HL-60 (cell line): ENCODE measurements at regions not wholly inside any gene's neighbourhood (a gene's known extent, or its start where the extent isn't known, plus 50 kb on each side); places are given as distances from the start of the nearest gene placed in this dataset.

Experiments
- DNase-seq, 2 experiments: peaks; one replicate each; pipeline ENCODE4 v3.0.0-alpha.2; 2010 to 2020; ENCODE audit warnings: low read depth in 1 of 2, low spot score in 1 of 2
- H3K27ac ChIP-seq: fragments of 250-450 bp; sonication (Bioruptor Pico); replicated peaks from 2 replicates; pipeline ENCODE4 v1.5.1; 2020; ENCODE audit warnings: mild to moderate bottlenecking, moderate library complexity
- H3K27me3 ChIP-seq: fragments of 250-450 bp; sonication (Bioruptor Pico); 2 replicates; pipeline ENCODE4 v1.5.1; 2021; ENCODE audit warnings: mild to moderate bottlenecking, moderate library complexity; ENCODE audit not compliant: insufficient read depth, poor library complexity, severe bottlenecking
- H3K4me3 ChIP-seq: replicated peaks from 2 replicates; pipeline ENCODE4 v1.5.1; 2011; ENCODE audit warnings: mild to moderate bottlenecking, control low read depth, low read length; ENCODE audit not compliant: insufficient read depth
- CTCF ChIP-seq: IDR thresholded peaks from one replicate; pipeline ENCODE4 v1.5.1; 2011; ENCODE audit warnings: low read length, control low read depth, inconsistent platforms; ENCODE audit not compliant: insufficient read depth
- GABPA ChIP-seq: IDR thresholded peaks from 2 replicates; pipeline ENCODE4 v1.6.1; 2012; ENCODE audit warnings: low read depth
- POLR2AphosphoS5 ChIP-seq: IDR thresholded peaks from 2 replicates; pipeline ENCODE4 v1.6.1; 2012; ENCODE audit warnings: low read depth
- REST ChIP-seq: IDR thresholded peaks from 2 replicates; pipeline ENCODE4 v1.6.1; 2012; ENCODE audit warnings: low read depth; ENCODE audit not compliant: insufficient replicate concordance
- SPI1 ChIP-seq: IDR thresholded peaks from 2 replicates; pipeline ENCODE4 v1.6.1; 2012; ENCODE audit warnings: low read depth, mild to moderate bottlenecking, borderline replicate concordance

GRCh38 chr4:138680256-138680655, 335.3 kb upstream of the NOCT start:
- H3K27ac ChIP-seq: no peak overlapping the region

GRCh38 chr4:138678985-138679746, 336.4 kb upstream of the NOCT start:
- Histone ChIP-seq H3K27me3 (peaks cover 6% of the 10 kb centered on the region), H3K27ac (no peak overlapping the region), H3K4me3 (no peak overlapping the region)
- DNase-seq: no peak
- no peak for TF ChIP-seq CTCF
- no peak for TF ChIP-seq POLR2AphosphoS5
- no peak for TF ChIP-seq GABPA
- no peak for TF ChIP-seq SPI1
- no peak for TF ChIP-seq REST

More at GRCh38 chr4:138680256-138680655, 335.3 kb upstream of the NOCT start:
- Histone ChIP-seq H3K27me3 (peaks cover 6% of the 10 kb centered on the region), H3K4me3 (no peak overlapping the region)
- TF ChIP-seq GABPA: no peak
- TF ChIP-seq REST: no peak
- TF ChIP-seq SPI1: no peak
- TF ChIP-seq CTCF: no peak
- TF ChIP-seq POLR2AphosphoS5: no peak
- no peak for DNase-seq

- no peak overlapping the region for H3K4me3 ChIP-seq
- TF ChIP-seq GABPA (no peak), SPI1 (no peak)
- no peak overlapping the region for H3K27ac ChIP-seq
- DNase-seq: no peak
- peaks cover 4% of the 10 kb centered on the region for H3K27me3 ChIP-seq
Observed at GRCh38 chr4:138677748-138678147, 337.8 kb upstream of the NOCT start.

- TF ChIP-seq POLR2AphosphoS5 (no peak), SPI1 (no peak), CTCF (no peak), GABPA (no peak), REST (no peak)
- no peak for DNase-seq
- Histone ChIP-seq H3K27me3 (peaks cover 4% of the 10 kb centered on the region), H3K27ac (no peak overlapping the region), H3K4me3 (no peak overlapping the region)
Observed at GRCh38 chr4:138677212-138677611, 338.4 kb upstream of the NOCT start.
